ENCODE measurements at regions not wholly inside any gene's neighbourhood (a gene's known extent, or its start where the extent isn't known, plus 50 kb on each side); places are given as distances from the start of the nearest gene placed in this dataset.

DNA sequence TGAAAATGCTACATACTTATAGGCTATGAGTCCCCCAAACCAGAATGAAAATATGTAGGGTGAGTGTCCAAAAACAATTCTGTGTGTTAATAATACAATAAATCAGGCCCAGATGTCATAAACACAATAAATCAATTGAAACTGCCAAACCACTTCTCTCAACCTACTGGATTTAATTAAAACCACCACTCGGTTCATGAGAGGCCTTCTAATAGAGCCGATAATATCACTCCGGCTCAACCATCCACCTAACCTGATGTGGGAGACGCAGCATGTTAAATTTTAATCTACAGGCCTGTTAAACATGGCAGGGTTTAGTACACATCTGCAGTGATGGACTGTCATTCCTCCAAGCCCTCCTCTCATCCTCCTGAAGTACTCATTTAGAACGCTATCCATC lies 734.5 kb upstream of the ZNF608 start:
- in situ Hi-C loops (cut with HindIII; ENCODE audit: extremely low pct_ligation_motif_present, low pct_unique_long_range_greater_than_20kb) = no loop called here
- POLR2A ChIA-PET = no interaction called here
- 36% methylated on average over 5 of the region's 5 CpGs for WGBS (ENCODE audit: low lambda C conversion rate)

More for the DNA sequence above, 734.5 kb upstream of the ZNF608 start:
- Histone ChIP-seq H3K4me2 (ENCODE audit: low read depth, low read length) (no peak overlapping the region), H3K36me3 (replicated peaks in 1 of 2; ENCODE audit: control insufficient read depth in 1 of 2, insufficient read depth in 2 of 2, low read length in 2 of 2) (no peaks in the 10 kb centered on the region), H4K20me1 (ENCODE audit: insufficient read depth, low read length) (no peaks in the 10 kb centered on the region), H3K9me3 (ENCODE audit: low read length) (no peaks in the 10 kb centered on the region; the same call in 1 of the 2 replicates), H3K79me2 (ENCODE audit: insufficient read depth, low read length) (no peaks in the 10 kb centered on the region), H2AFZ (ENCODE audit: low read length) (no peak overlapping the region), H3K4me3 (replicated peaks in 1 of 3; ENCODE audit: insufficient read depth in 1 of 3, low read depth in 2 of 3, low read length in 3 of 3) (no peak overlapping the region), H3K4me1 (ENCODE audit: insufficient read depth, low read length) (no peaks in the 10 kb centered on the region), H3K9ac (ENCODE audit: insufficient read depth, low read depth, low read length) (no peak overlapping the region), H3K27me3 (ENCODE audit: control insufficient read depth in 1 of 2, insufficient read depth in 2 of 2, low read length in 2 of 2) (no peaks in the 10 kb centered on the region), H3K27ac (ENCODE audit: extremely low read length, insufficient read depth, low read length) (no peak overlapping the region)
- intact Hi-C loops (cut with micrococcal nuclease; ENCODE audit: unreplicated experiment) = no loop called here
- BruUV-seq (replicated peaks) = no TSS peak
- no peak for TF ChIP-seq JUN (CRISPR knock-in tag; IDR thresholded peaks at IDR 0.05)
- no peak for TF ChIP-seq ZNF724P (CRISPR knock-in tag; IDR thresholded peaks at IDR 0.05; ENCODE audit: borderline replicate concordance)
- TF ChIP-seq SALL1 (CRISPR knock-in tag; IDR thresholded peaks at IDR 0.05) = no peak
- TF ChIP-seq ZFY (CRISPR knock-in tag; IDR thresholded peaks at IDR 0.05) = no peak
- no peak for TF ChIP-seq RORA (CRISPR knock-in tag; IDR thresholded peaks at IDR 0.05)
- TF ChIP-seq CREB1 (IDR thresholded peaks at IDR 0.05) = no peak
- TF ChIP-seq CREB1 (CRISPR knock-in tag; IDR thresholded peaks at IDR 0.05) = no peak
- no peak for TF ChIP-seq ZKSCAN1 (IDR thresholded peaks at IDR 0.05; ENCODE audit: low read length)
- TF ChIP-seq ZNF75D (CRISPR knock-in tag; IDR thresholded peaks at IDR 0.05; ENCODE audit: borderline replicate concordance) = no peak
- TF ChIP-seq, protein P1, sequence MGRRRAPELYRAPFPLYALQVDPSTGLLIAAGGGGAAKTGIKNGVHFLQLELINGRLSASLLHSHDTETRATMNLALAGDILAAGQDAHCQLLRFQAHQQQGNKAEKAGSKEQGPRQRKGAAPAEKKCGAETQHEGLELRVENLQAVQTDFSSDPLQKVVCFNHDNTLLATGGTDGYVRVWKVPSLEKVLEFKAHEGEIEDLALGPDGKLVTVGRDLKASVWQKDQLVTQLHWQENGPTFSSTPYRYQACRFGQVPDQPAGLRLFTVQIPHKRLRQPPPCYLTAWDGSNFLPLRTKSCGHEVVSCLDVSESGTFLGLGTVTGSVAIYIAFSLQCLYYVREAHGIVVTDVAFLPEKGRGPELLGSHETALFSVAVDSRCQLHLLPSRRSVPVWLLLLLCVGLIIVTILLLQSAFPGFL (CRISPR knock-in tag; IDR thresholded peaks at IDR 0.05) = no peak
- TF ChIP-seq, protein P2, sequence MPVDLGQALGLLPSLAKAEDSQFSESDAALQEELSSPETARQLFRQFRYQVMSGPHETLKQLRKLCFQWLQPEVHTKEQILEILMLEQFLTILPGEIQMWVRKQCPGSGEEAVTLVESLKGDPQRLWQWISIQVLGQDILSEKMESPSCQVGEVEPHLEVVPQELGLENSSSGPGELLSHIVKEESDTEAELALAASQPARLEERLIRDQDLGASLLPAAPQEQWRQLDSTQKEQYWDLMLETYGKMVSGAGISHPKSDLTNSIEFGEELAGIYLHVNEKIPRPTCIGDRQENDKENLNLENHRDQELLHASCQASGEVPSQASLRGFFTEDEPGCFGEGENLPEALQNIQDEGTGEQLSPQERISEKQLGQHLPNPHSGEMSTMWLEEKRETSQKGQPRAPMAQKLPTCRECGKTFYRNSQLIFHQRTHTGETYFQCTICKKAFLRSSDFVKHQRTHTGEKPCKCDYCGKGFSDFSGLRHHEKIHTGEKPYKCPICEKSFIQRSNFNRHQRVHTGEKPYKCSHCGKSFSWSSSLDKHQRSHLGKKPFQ (CRISPR knock-in tag; IDR thresholded peaks at IDR 0.05; ENCODE audit: insufficient replicate concordance) = no peak
- no peak for TF ChIP-seq NFYC (CRISPR knock-in tag; IDR thresholded peaks at IDR 0.05)
- no peak for TF ChIP-seq RXRB (CRISPR knock-in tag; IDR thresholded peaks at IDR 0.05; ENCODE audit: borderline replicate concordance)
- no peak for TF ChIP-seq SSRP1 (CRISPR knock-in tag; IDR thresholded peaks at IDR 0.05)
- no peak for TF ChIP-seq ZNF792 (CRISPR knock-in tag; IDR thresholded peaks at IDR 0.05)
- FAIRE-seq (no peak), ATAC-seq (no peak), DNase-seq (ENCODE audit: low spot score) (no peak)
- CTCF ChIA-PET (ENCODE audit: low intra/inter-chr PET ratio, low total read pairs) = no interaction called here

All from HepG2 (cell line).